Neural cell (in vitro differentiated cells): ENCODE measurements at regions not wholly inside any gene's neighbourhood (a gene's known extent, or its start where the extent isn't known, plus 50 kb on each side); places are given as distances from the start of the nearest gene placed in this dataset.

Experiments used
- EZH2 ChIP-seq: fragments of 200-600, 300-800 bp; shearing (Covaris generic), sonication (generic); IDR thresholded peaks from 2 replicates; pipeline ENCODE4 v1.6.1; 2014; ENCODE audit warnings: antibody characterized with exemption, low read length, borderline replicate concordance, mild to moderate bottlenecking; ENCODE audit not compliant: insufficient read depth, poor library complexity, severe bottlenecking
- POLR2AphosphoS5 ChIP-seq: IDR thresholded peaks from 2 replicates; pipeline ENCODE4 v1.6.1; 2012
- RAD21 ChIP-seq: fragments of 450-650 bp; conservative IDR thresholded peaks from 2 replicates; pipeline ENCODE4 v1.6.1; 2014; ENCODE audit warnings: antibody characterized with exemption, mild to moderate bottlenecking, moderate library complexity
- TAF1 ChIP-seq: IDR thresholded peaks from 2 replicates; pipeline ENCODE4 v1.6.1; 2012; ENCODE audit warnings: low read depth
- TF ChIP-seq, protein P1 (sequence below): fragments of 450-650 bp; IDR thresholded peaks from 2 replicates; pipeline ENCODE4 v1.5.1; 2014; ENCODE audit warnings: antibody characterized with exemption, mild to moderate bottlenecking, moderate library complexity; ENCODE audit not compliant: poor library complexity, severe bottlenecking
- TF ChIP-seq, protein P2 (sequence below): IDR thresholded peaks from 2 replicates; pipeline ENCODE4 v1.6.1; 2012; ENCODE audit warnings: borderline replicate concordance

DNA sequence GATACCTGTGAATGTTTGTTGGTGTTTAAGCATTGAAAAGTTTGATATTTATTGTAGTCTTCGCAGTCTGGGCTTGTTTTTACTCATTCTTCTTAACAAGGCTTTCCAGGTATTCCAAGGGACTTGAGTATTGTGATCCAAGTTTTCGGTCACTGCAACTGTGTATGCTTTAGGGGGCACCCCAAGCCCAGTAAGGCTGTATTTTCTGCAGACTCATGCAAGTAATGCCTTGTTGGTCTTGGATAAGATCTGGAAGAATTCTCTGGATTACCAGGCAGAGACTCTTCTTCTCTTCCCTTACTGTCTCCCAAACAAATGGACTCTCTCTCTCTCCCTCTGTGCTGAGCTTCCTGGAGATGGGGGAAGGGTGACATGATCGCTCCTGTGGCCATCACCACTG is 82.1 kb downstream of the RFPL4B start:
- TF ChIP-seq, protein P1, sequence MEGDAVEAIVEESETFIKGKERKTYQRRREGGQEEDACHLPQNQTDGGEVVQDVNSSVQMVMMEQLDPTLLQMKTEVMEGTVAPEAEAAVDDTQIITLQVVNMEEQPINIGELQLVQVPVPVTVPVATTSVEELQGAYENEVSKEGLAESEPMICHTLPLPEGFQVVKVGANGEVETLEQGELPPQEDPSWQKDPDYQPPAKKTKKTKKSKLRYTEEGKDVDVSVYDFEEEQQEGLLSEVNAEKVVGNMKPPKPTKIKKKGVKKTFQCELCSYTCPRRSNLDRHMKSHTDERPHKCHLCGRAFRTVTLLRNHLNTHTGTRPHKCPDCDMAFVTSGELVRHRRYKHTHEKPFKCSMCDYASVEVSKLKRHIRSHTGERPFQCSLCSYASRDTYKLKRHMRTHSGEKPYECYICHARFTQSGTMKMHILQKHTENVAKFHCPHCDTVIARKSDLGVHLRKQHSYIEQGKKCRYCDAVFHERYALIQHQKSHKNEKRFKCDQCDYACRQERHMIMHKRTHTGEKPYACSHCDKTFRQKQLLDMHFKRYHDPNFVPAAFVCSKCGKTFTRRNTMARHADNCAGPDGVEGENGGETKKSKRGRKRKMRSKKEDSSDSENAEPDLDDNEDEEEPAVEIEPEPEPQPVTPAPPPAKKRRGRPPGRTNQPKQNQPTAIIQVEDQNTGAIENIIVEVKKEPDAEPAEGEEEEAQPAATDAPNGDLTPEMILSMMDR = no peak
- TF ChIP-seq, protein P2, sequence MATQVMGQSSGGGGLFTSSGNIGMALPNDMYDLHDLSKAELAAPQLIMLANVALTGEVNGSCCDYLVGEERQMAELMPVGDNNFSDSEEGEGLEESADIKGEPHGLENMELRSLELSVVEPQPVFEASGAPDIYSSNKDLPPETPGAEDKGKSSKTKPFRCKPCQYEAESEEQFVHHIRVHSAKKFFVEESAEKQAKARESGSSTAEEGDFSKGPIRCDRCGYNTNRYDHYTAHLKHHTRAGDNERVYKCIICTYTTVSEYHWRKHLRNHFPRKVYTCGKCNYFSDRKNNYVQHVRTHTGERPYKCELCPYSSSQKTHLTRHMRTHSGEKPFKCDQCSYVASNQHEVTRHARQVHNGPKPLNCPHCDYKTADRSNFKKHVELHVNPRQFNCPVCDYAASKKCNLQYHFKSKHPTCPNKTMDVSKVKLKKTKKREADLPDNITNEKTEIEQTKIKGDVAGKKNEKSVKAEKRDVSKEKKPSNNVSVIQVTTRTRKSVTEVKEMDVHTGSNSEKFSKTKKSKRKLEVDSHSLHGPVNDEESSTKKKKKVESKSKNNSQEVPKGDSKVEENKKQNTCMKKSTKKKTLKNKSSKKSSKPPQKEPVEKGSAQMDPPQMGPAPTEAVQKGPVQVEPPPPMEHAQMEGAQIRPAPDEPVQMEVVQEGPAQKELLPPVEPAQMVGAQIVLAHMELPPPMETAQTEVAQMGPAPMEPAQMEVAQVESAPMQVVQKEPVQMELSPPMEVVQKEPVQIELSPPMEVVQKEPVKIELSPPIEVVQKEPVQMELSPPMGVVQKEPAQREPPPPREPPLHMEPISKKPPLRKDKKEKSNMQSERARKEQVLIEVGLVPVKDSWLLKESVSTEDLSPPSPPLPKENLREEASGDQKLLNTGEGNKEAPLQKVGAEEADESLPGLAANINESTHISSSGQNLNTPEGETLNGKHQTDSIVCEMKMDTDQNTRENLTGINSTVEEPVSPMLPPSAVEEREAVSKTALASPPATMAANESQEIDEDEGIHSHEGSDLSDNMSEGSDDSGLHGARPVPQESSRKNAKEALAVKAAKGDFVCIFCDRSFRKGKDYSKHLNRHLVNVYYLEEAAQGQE = no peak
- TF ChIP-seq TAF1 = no peak
- TF ChIP-seq POLR2AphosphoS5 = no peak
- no peak for TF ChIP-seq RAD21
- TF ChIP-seq EZH2 = no peak
